SKM-1 (cell line): ENCODE measurements at regions not wholly inside any gene's neighbourhood (a gene's known extent, or its start where the extent isn't known, plus 50 kb on each side); places are given as distances from the start of the nearest gene placed in this dataset.
A peak's percentile ranks its signal among the peaks of the same experiment; 100 is the strongest.
"Not testable (repeated sequence)": the region's sequence is repeated elsewhere in the genome, so short reads cannot be mapped to it uniquely, and the experiment has no call there.

ENCODE experiments used
- DNase-seq: peaks from one replicate; lab custom pipeline; 2025; ENCODE audit not compliant: unreplicated experiment; lab: John Stamatoyannopoulos, UW

DNA sequence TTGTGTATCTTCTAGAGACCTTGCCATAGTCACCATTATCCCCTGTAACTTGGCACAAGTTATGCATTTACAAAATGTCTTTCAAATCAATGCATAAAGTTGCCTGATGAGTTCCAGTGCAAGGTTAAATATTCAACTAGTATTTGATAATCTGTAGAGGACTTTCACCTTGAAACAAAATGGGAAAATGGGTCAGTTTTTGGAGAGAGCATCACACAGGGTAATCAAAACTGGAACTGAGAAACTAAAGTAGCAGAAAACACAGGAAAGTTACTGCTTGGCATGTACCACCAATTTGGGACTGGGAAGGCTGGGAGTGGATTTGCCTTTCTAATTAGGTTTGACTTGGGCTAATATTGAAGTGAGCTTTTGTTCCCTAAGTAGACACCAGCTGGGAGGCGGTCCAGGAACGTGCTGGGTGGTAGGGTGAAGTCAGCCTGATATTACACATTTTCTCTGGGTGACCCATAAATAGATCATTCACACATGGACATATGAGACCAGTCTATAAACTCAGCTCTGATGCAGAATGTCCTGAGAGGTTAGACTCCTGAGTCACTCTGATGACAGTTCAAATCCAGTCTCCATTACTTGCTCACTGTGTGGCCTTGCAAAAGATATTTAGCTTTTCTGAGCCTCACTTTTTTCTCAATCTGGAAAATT, 152.3 kb downstream of the PCTP start:
- no peak for DNase-seq

DNA sequence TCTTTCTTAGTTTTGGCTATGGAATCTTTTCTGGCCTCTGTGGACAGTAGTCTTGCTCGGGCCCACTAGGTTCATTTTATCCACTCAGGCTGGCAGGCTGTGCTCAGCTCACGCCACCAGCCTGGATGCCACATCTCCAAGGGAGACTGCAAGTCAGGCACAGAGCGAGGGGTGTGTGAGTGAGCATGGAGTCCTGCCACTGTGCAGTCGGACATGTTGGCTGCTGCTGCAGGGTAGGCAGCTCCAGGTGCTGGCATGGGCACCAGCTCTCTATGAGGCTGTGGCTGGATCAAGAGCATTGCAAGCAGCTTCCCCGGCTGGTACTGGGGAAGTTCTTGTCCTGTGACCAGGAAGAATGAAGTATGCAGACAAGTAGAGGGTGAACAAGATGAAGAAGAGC, 158.9 kb downstream of the PCTP start:
- DNase-seq: no peak

DNA sequence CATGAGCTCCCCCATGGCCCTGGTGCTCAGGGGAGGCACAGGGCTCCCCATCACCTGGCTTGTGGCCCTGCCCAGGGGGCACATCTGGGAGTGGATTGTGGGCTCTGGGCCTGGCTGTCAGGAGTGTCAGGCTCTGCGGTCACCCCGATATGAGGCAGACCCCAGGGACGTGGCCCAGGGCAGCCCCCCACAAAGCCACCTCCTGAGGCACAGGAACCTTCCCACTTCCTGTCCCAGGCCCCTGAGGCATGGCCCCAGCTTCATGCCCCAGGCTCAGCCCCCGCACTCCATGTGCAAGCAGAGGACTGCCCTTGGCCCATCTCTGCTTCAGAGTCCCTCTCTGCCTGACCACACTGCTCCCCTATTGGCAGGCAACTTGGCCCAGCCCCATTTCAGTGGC, 160.3 kb downstream of the PCTP start:
- DNase-seq: no peak

DNA sequence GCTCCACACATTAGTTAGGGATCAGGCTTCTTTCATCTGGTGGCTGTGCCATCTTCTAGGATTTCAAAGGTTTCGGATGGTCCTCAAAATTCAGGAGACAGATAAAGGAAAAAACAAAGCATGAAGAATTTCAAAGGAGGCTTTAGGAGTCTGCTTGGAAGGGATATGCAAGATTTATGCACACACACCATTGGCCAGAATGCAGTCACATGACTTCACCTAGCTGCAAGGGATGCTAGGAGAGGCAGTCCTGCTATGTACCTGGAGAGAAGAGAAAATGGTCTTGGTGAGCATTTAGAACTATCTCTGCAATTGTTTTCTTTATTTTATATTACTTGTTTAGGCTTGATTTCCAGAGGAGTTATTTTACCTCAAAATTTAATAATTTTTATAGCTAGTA, 174.6 kb downstream of the PCTP start:
- no peak for DNase-seq

DNA sequence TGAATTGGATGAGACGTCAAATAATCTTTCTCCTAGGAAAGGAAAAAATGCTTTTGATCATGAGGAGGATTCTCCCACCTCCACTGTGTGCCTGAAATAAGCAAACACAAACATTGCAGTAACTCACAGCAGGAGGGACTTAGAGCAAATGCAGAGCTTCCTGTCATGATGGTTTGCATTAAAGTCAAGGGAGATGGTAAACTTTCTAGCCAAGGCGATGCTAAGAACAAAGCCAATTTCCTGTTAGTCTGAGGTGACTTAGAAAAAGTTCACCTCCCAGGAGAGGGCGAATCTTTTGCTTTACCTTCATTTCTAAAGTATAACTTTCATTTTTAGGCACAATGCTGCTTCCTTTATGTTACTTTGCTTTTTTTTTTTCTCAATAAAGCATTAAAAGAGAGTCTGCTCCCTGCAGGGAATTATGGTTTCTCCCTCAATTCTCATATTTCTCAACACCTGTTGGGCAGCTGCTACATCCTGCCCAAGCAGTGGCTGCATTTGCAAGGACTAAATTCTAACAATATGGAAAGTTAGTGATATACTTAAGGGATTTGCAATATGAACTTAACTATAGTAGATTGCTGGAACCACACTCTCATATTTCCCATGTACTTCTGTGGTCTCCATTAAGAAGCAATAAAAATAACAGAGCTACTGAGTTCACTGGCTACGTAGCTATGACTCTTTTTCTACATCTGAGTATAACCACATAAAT, 175.6 kb downstream of the PCTP start:
- no peak for DNase-seq

DNA sequence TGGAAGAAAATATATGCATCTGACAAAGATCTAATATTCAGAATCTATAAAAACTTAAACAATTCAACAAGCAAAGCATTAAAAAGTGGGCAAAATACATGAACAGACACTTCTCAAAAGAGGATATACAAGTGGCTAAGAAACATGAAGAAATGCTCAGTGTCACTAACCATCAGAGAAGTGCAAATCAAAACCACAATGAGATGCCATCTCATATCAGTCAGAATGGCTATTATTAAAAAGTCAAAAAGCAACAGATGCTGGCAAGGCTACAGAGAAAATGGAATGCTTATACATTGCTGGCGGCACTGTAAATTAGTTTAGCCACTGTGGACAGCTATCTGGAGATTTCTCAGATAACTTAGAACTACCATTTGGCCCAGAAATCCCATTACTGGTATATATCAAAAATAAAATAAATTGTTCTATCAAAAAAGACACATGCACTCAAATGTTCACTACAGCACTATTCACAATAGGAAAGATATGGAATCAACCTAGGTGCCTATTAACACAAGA, 179.5 kb downstream of the PCTP start:
- DNase-seq: no peak

DNA sequence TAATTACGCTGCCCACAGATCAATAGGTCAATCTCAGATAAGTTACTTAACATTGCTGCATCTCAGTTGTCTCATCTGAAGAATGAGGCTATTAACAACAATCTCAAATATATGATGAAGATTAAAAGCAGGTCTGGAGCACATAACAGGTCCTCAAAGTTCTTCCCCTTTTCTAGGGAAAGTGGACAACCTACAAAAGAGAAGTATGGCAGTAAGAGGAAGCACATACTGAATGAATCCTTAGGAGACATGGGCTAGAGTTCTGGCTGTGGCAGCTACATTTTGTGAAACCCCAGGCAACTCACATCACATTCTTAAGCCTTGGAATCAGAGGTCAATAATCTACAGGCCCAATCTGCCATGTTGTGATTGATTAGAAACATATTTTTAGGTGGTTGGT, 180.6 kb downstream of the PCTP start:
- peak; percentile 51 for DNase-seq

DNA sequence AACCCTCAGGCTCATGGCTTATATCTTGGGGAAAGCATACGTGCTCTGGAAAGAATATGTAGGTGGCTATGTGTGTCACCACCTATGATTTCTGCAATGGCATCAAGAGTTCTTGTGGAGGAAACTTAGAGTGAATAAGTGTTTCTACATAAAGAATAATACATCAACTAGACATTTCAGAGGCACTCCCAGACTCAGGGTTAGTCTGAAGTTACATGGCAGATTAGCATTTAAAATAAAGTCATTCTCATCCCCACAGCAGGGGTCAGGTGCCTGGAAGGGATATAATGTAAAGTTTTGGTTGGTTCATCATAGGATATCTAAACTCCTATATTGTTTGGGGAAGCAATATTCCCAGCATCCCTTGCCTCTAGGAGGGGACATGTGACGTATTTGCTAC, 182.1 kb downstream of the PCTP start:
- DNase-seq: no peak

DNA sequence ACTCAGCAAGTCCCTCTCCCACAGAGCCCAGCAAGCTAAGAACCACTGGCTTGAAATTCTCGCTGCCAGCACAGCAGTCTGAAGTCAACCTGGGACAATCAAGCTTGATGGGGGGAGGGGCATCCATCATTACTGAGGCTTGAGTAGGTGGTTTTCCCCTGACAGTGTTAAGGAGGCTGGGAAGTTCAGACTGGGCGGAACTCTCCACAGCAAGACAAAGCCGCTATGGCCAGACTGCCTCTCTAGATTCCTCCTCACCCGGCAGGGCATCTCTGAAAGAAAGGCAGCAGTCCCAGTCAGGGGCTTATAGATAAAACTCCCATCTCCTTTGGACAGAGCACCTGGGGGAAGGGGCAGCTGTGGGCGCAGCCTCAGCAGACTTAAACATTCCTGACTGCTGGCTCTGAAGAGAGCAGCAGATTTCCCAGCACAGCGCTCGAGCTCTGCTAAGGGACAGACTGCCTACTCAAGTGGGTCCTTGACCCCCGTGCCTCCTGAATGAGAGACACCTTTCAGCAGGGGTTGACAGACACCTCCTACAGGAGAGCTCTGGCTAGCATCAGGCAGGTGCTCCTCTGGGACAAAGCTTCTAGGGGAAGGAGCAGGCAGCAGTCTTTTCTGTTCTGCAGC, 188.4 kb downstream of the PCTP start:
- not testable (repeated sequence) for DNase-seq

DNA sequence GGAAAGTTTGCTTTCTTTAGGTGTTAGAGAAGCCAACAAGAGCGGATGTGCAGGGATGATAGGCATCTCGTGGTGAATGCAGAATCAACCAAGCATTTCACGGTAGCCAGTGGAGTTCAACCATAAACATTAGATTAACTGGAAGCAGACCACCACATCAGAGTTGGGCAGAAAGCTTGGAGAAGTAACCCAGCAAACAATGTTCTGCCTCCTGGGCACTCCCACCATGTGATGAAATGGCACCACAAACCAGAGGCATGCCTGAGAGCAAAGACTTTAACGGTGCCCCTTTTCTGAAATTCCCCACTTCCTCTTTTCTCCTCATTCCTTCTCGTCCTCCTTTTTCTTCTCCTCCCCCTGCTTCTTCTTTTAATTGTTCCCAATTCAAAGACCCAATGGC, 193.5 kb upstream of the ANKFN1 start:
- DNase-seq: no peak

DNA sequence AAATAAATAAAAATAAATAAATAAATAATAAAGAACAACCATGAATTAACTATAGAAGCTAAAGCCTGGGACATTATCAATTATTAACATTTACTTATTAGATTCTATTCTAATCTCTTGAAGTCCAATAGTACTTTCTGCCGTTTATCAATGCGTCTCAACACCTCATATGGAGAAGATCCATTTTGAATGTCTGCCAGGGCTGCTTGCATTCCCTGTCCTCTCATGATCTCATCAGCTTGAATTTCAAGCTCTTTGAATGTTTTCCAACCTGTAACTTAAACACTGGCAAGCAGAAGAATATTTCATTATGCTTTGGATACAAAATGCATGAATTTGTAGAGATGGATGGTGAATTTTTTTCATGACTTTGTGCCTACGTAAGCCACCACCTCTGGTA, 191.9 kb upstream of the ANKFN1 start:
- no peak for DNase-seq

DNA sequence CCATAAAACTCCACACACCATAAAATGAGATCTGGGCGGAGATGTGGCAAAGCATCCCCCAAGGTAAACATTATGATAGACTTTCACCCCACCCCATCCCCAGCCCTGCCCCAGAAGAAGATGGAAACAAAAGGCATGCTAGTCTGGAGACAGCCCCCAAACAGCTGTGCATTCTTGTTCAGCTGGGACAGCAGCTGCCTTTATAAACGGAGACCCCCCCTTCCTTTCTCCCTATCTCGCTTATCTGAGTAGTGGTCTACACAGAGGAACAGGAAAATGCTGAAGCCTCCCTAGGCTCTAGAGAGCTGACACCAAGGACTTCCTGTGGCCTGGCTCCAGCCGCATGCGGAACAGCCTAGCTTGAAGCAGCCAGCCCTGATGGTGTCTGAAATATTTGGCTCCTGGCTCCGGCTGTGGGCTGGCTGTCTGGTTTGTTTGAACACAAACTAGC, 190.3 kb upstream of the ANKFN1 start:
- no peak for DNase-seq

DNA sequence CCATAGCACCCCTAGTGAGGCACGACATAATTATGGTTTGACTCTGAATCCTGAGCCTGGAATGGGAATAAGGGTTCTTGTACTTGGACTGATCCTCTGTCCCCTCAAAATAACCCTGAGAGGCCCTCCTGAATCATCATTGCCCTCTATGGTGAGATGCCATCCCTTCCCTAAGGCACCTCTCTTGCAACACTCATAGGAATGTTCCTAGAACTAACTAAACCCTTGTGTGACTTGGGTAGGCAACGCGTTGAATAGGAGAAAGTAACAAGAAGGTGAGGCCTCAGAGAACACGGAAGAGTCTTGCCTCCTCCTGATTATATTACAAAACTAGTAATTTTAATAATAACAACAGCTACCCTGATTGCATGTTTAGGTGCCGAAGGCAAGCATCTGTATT, 189.1 kb upstream of the ANKFN1 start:
- no peak for DNase-seq

DNA sequence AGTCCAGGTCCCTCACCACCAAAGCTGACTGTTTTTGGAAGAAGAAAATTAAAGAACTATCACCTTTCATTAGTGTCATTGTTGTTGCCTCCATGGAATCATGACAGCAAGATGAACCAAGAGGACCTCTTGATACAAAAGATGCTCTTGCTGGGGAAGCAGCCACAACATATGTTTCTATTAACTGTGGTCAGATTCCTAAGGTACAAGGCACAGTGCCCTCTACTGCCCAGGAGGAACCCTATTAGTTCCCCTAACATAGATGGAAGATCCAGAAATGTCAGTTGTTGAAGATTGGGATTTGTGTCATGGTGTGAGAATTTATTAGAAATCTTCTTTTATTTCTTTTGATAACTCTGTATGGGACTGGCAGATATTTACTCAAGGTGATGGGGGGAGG, 188.2 kb upstream of the ANKFN1 start:
- DNase-seq: no peak

DNA sequence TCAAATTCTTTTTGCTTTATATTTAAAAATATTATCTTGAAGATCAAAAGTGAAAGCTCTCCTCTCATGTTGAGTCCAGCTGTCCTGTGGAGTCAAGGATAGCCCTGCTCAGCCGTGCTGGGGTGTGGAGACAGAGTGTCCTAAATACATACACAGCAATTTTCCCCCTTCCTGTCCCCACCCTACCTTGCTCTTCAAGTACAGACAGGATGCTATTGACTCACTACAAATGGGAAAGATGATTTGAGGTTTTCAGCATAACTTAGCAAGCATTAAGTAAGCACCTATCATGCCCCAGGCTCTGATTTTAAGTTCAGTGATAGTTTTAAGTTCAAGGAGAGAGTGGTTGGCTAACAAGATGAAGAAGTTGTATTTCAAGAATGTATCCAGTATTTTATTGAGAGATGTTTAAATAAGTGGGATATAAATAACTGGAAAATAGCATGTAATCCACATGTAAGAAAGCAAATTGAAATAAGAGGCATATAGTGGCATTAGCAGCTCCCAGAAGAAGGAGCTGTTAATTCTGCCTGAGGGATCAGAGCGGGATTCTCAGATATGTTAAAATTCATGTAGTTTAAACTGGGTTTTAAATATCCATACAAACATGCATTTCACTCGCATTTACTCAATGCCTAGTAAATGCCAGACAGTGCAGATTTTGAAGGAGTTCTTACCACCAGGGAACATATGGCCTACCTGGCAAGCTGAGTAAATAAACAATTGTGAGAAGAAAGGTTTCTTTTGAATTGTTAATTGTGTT, 183.5 kb upstream of the ANKFN1 start:
- DNase-seq: no peak

DNA sequence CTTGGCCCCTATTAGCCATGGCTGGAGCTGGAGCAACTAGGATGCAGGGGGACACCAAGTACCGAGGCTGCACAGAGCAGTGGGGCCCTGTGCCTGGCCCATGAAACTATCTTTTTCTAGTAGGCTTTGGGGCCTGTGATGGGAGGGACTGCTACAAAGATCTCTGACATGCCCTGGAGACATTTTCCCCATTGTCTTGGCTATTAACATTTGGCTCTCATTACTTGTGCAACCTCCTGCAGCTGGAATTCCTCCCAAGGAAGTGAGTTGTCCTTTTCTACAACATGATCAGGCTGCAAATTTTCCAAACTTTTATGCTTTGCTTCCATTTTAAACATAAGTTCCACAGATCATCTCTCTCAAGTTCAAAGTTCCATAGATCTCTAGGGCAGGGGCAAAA, 174.7 kb upstream of the ANKFN1 start:
- no peak for DNase-seq

DNA sequence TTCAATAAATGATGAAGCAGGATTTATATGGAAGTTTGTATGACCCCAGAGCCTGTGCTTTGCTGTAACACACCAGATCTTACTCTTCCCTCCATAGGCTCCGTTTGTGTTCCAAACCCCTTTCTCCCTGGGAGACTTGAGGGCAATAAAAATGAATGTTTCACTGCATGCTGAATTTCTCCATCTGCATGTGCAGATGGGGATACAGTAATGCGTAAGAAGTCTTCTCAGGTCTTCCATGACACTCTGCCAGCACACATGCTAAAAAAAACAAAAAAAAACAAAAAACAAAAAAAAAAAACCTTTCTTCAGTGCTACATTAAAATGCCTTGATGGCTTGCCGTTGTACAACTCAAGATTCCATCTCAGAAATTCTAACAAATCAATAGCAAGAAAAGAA, 170.2 kb upstream of the ANKFN1 start:
- no peak for DNase-seq

DNA sequence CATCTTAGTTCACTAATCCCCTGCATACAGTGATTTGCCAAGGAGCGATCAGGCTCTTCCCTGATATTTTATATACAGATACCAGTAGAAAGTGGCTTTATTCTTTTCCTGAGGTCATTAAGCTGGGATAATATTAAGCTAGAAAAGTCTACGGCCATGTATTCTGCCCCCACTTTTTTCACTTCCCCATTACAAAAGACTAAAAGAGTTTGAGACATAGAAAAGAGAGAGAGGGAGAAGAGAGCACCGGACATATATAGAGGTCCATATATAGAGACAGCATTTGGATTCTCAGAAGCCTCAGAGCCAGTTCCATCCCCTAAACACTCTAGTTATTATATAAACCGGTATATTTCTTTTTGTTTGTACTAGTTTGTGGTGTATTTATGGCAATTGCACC, 166.5 kb upstream of the ANKFN1 start:
- no peak for DNase-seq

DNA sequence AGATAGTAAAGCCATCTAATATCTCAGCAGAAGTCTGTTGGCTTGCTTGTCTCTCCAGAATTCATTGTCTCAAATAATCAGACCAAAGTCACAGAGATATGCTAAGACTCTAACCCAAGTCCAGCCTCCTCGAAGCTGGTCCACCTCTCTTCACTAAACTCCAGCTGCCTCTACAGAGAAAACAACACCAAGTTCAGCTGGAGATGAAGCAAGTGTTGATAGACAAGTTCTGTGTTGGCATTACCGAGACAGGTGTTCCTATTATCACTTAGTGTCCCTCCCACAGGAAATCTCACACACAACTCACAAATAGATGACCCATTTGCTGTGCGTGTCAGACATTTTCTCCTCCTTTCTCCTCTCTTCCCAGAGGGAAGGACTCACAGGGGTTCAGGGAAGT, 164.4 kb upstream of the ANKFN1 start:
- DNase-seq: no peak

DNA sequence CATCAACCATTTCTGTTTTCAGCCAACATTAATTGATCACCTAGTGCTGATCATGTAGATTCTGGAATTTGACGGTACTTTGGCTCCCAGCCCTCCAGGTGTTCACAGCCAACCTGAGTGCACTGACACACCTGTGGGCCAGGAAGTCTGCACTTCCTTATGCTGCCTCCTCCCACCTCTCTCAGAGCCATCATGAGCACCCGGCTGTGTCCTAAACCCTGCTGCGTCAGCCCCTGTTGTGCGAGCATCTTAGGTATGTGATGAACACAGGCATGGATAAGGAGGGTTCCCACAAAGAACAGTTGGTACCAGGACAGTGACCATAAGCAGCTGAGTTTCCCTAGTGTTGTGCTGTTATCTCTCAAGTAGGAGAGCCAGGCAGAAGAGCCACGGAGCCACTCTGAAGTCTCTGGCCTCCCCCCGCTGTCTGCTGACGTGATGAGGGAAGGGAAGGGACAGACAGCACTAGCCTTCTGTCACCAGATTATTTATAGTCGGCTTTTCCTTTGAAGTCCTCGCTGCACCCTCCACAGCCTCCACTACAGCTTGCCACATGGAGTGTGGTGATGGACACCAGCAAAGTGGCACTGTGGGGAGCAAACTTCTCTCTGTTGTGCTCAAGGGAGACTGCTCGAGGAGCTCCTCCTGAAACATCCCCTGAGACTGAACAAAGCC, 162.8 kb upstream of the ANKFN1 start:
- DNase-seq: no peak

DNA sequence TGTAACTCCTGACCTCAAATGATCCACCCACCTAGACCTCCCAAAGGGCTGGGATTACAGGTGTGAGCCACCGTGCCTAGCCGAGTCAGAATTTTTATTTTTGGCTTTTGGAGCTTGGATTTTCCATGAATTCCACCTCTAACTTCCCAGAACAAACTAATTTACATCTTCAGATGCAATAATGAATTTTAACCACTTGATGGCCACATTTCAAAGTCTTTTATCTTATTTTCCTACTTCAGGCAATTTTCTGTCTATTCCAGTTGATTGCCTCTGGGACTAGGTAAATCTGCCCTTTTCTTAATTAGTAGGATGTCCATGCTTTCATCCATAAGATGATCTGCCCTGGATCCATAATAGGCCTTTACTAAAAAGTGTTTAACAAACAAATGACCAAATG, 156.4 kb upstream of the ANKFN1 start:
- no peak for DNase-seq
